ENCODE measurements at regions not wholly inside any gene's neighbourhood (a gene's known extent, or its start where the extent isn't known, plus 50 kb on each side); places are given as distances from the start of the nearest gene placed in this dataset.

GRCh38 chr5:93304456-93305250, 276.4 kb downstream of the NR2F1-AS1 start:
- H3K27me3 Mint-ChIP-seq: no peaks in the 10 kb centered on the region
- CTCF ChIA-PET: no interaction called here
- H3K36me3 Mint-ChIP-seq (ENCODE audit: low read depth): no peaks in the 10 kb centered on the region
- H3K27ac Mint-ChIP-seq: no peak overlapping the region
- H3K4me3 Mint-ChIP-seq: no peak overlapping the region
- no peak for DNase-seq
- no peaks in the 10 kb centered on the region for H3K4me1 Mint-ChIP-seq
- no peaks in the 10 kb centered on the region for H3K9me3 Mint-ChIP-seq
- POLR2A ChIA-PET: no interaction called here

- Mint-ChIP-seq H3K27me3 (no peaks in the 10 kb centered on the region), H3K4me1 (no peaks in the 10 kb centered on the region), H3K36me3 (ENCODE audit: low read depth) (no peaks in the 10 kb centered on the region), H3K4me3 (no peak overlapping the region), H3K27ac (no peak overlapping the region), H3K9me3 (no peaks in the 10 kb centered on the region)
- ChIA-PET POLR2A (no interaction called here), CTCF (no interaction called here)
- DNase-seq: no peak
These were observed 277.7 kb downstream of the NR2F1-AS1 start for GRCh38 chr5:93303291-93303691.

GRCh38 chr5:93302711-93303110, 278.3 kb downstream of the NR2F1-AS1 start:
- Mint-ChIP-seq H3K9me3 (no peaks in the 10 kb centered on the region), H3K36me3 (ENCODE audit: low read depth) (no peaks in the 10 kb centered on the region), H3K4me3 (no peak overlapping the region), H3K4me1 (no peaks in the 10 kb centered on the region), H3K27ac (no peak overlapping the region), H3K27me3 (no peaks in the 10 kb centered on the region)
- no peak for DNase-seq
- POLR2A ChIA-PET: no interaction called here
- CTCF ChIA-PET: no interaction called here

- DNase-seq: no peak
- Mint-ChIP-seq H3K27me3 (no peaks in the 10 kb centered on the region), H3K27ac (no peak overlapping the region), H3K4me1 (no peaks in the 10 kb centered on the region), H3K36me3 (ENCODE audit: low read depth) (no peaks in the 10 kb centered on the region), H3K9me3 (no peaks in the 10 kb centered on the region), H3K4me3 (no peak overlapping the region)
- CTCF ChIA-PET: no interaction called here
- POLR2A ChIA-PET: no interaction called here
These were observed 280.1 kb downstream of the NR2F1-AS1 start for GRCh38 chr5:93300945-93301344.

GRCh38 chr5:93300309-93300923, 280.6 kb downstream of the NR2F1-AS1 start:
- POLR2A ChIA-PET: no interaction called here

GRCh38 chr5:93299681-93300308, 281.2 kb downstream of the NR2F1-AS1 start:
- Mint-ChIP-seq H3K36me3 (ENCODE audit: low read depth) (no peaks in the 10 kb centered on the region), H3K9me3 (no peaks in the 10 kb centered on the region), H3K27me3 (no peaks in the 10 kb centered on the region), H3K4me3 (no peak overlapping the region), H3K4me1 (no peaks in the 10 kb centered on the region), H3K27ac (no peak overlapping the region)
- no peak for DNase-seq
- POLR2A ChIA-PET: no interaction called here
- CTCF ChIA-PET: no interaction called here

More at GRCh38 chr5:93300309-93300923, 280.6 kb downstream of the NR2F1-AS1 start:
- Mint-ChIP-seq H3K27me3 (no peaks in the 10 kb centered on the region), H3K4me1 (no peaks in the 10 kb centered on the region), H3K36me3 (ENCODE audit: low read depth) (no peaks in the 10 kb centered on the region), H3K9me3 (no peaks in the 10 kb centered on the region), H3K27ac (no peak overlapping the region), H3K4me3 (no peak overlapping the region)
- CTCF ChIA-PET: no interaction called here
- no peak for DNase-seq

- H3K36me3 Mint-ChIP-seq (ENCODE audit: low read depth): no peaks in the 10 kb centered on the region
- no peak overlapping the region for H3K4me3 Mint-ChIP-seq
- H3K27me3 Mint-ChIP-seq: no peaks in the 10 kb centered on the region
- no peaks in the 10 kb centered on the region for H3K9me3 Mint-ChIP-seq
- H3K27ac Mint-ChIP-seq: no peak overlapping the region
- DNase-seq: no peak
- no peaks in the 10 kb centered on the region for H3K4me1 Mint-ChIP-seq
- POLR2A ChIA-PET: no interaction called here
- CTCF ChIA-PET: no interaction called here
These were observed 283.9 kb downstream of the NR2F1-AS1 start for GRCh38 chr5:93297116-93297515.

GRCh38 chr5:93296338-93296737, 284.7 kb downstream of the NR2F1-AS1 start:
- Mint-ChIP-seq H3K27ac (no peak overlapping the region), H3K27me3 (no peaks in the 10 kb centered on the region), H3K36me3 (ENCODE audit: low read depth) (no peaks in the 10 kb centered on the region), H3K4me3 (no peak overlapping the region), H3K4me1 (no peaks in the 10 kb centered on the region), H3K9me3 (no peaks in the 10 kb centered on the region)
- POLR2A ChIA-PET: no interaction called here
- CTCF ChIA-PET: no interaction called here
- DNase-seq: no peak

- CTCF ChIA-PET: no interaction called here
- no peak overlapping the region for H3K4me3 Mint-ChIP-seq
- H3K27ac Mint-ChIP-seq: no peak overlapping the region
- POLR2A ChIA-PET: no interaction called here
- H3K27me3 Mint-ChIP-seq: no peaks in the 10 kb centered on the region
- no peaks in the 10 kb centered on the region for H3K36me3 Mint-ChIP-seq (ENCODE audit: low read depth)
- no peaks in the 10 kb centered on the region for H3K4me1 Mint-ChIP-seq
- no peak for DNase-seq
- H3K9me3 Mint-ChIP-seq: no peaks in the 10 kb centered on the region
These were observed 286.0 kb downstream of the NR2F1-AS1 start for GRCh38 chr5:93294996-93295395.

- no peaks in the 10 kb centered on the region for H3K36me3 Mint-ChIP-seq (ENCODE audit: low read depth)
- no peak overlapping the region for H3K27ac Mint-ChIP-seq
- POLR2A ChIA-PET: no interaction called here
- no peaks in the 10 kb centered on the region for H3K27me3 Mint-ChIP-seq
- CTCF ChIA-PET: no interaction called here
- H3K4me1 Mint-ChIP-seq: no peaks in the 10 kb centered on the region
- no peaks in the 10 kb centered on the region for H3K9me3 Mint-ChIP-seq
- H3K4me3 Mint-ChIP-seq: no peak overlapping the region
- no peak for DNase-seq
These were observed 286.8 kb downstream of the NR2F1-AS1 start for GRCh38 chr5:93294199-93294598.

GRCh38 chr5:93289942-93290341, 291.1 kb downstream of the NR2F1-AS1 start:
- no peak for DNase-seq
- Mint-ChIP-seq H3K27me3 (no peaks in the 10 kb centered on the region), H3K4me1 (no peaks in the 10 kb centered on the region), H3K27ac (no peak overlapping the region), H3K36me3 (ENCODE audit: low read depth) (no peaks in the 10 kb centered on the region), H3K4me3 (no peak overlapping the region), H3K9me3 (no peaks in the 10 kb centered on the region)
- ChIA-PET CTCF (no interaction called here), POLR2A (no interaction called here)

GRCh38 chr5:93285461-93285860, 295.6 kb downstream of the NR2F1-AS1 start:
- Mint-ChIP-seq H3K27ac (no peak overlapping the region), H3K9me3 (no peaks in the 10 kb centered on the region), H3K36me3 (ENCODE audit: low read depth) (no peaks in the 10 kb centered on the region), H3K4me3 (no peak overlapping the region), H3K27me3 (no peaks in the 10 kb centered on the region), H3K4me1 (no peaks in the 10 kb centered on the region)
- POLR2A ChIA-PET: no interaction called here
- no peak for DNase-seq
- CTCF ChIA-PET: no interaction called here

GRCh38 chr5:93281980-93282772, 298.8 kb downstream of the NR2F1-AS1 start:
- no peaks in the 10 kb centered on the region for H3K9me3 Mint-ChIP-seq

More at GRCh38 chr5:93281980-93282772, 298.8 kb downstream of the NR2F1-AS1 start:
- no peak overlapping the region for H3K4me3 Mint-ChIP-seq
- ChIA-PET POLR2A (no interaction called here), CTCF (no interaction called here)
- no peak for DNase-seq
- H3K27me3 Mint-ChIP-seq: no peaks in the 10 kb centered on the region
- H3K27ac Mint-ChIP-seq: no peak overlapping the region
- H3K36me3 Mint-ChIP-seq (ENCODE audit: low read depth): no peaks in the 10 kb centered on the region
- H3K4me1 Mint-ChIP-seq: no peaks in the 10 kb centered on the region
